Stimulated activated naive CD8-positive, alpha-beta T cell treated with anti-CD3 and anti-CD28 coated beads, Interleukin-15, Interleukin-2, amounts not matched to agents 100 ng/mL and 50 ng/mL, for 24 hours (primary cell): ENCODE measurements at regions not wholly inside any gene's neighbourhood (a gene's known extent, or its start where the extent isn't known, plus 50 kb on each side); places are given as distances from the start of the nearest gene placed in this dataset.

Experiments used
- H3K27ac Mint-ChIP-seq: one replicate; pipeline ENCODE4 v1.8.0; 2021; ENCODE audit warnings: mild to moderate bottlenecking, mixed read lengths
- H3K27me3 Mint-ChIP-seq: one replicate; pipeline ENCODE4 v1.8.0; 2021; ENCODE audit warnings: mixed read lengths
- H3K36me3 Mint-ChIP-seq: one replicate; pipeline ENCODE4 v1.8.0; 2021; ENCODE audit warnings: low read depth, mixed read lengths
- H3K4me1 Mint-ChIP-seq: one replicate; pipeline ENCODE4 v1.8.0; 2021; ENCODE audit warnings: low read depth, mixed read lengths
- H3K4me3 Mint-ChIP-seq: one replicate; pipeline ENCODE4 v1.8.0; 2021; ENCODE audit warnings: mild to moderate bottlenecking, mixed read lengths
- H3K9me3 Mint-ChIP-seq: one replicate; pipeline ENCODE4 v1.8.0; 2021; ENCODE audit warnings: mixed read lengths

DNA sequence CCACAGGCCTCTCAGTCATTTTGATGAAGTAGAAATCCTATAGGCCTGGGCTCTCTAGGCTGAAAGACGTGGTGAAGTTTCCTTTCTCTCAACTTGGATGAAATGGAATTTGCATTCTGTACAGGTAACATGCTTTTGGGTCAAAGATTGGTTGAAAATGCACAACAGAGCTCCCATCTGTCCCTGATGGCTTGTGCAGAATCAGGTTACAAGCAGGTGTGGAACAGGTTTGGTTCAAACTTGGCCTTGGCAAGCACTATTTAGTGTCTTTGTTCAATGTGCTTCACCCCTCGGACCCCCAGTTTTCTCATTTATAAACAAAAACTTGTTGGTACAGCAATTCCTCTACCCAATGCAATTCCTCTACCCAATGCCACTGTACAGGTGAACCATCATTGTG lies 1493.0 kb downstream of the AACS start:
- Mint-ChIP-seq H3K27me3 (no peaks in the 10 kb centered on the region), H3K36me3 (no peaks in the 10 kb centered on the region), H3K4me1 (no peaks in the 10 kb centered on the region), H3K4me3 (no peak overlapping the region), H3K27ac (no peak overlapping the region), H3K9me3 (peaks cover 12% of the 10 kb centered on the region)

DNA sequence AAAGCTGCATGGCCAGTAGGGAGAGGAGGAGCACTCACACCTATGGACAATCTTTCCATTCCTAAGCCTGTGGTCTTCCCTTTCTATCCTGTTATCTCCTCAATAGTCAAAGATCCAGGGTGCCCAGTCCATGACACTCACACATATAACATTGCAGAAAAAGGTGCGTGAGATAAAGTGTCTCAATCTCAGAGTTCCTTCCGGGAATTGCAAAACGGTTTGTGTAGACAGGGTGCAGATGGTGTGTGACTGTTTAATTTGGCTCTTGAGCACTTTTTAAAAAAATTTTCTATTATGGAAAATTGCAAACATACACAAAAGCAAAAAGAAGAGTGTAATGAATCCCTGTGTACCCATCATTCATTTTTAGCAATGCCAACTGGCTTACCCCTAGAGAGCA lies 1493.6 kb downstream of the AACS start:
- H3K9me3 Mint-ChIP-seq: peaks cover 12% of the 10 kb centered on the region
- H3K27me3 Mint-ChIP-seq: no peaks in the 10 kb centered on the region
- H3K4me3 Mint-ChIP-seq: no peak overlapping the region
- H3K27ac Mint-ChIP-seq: no peak overlapping the region
- H3K4me1 Mint-ChIP-seq: no peaks in the 10 kb centered on the region
- no peaks in the 10 kb centered on the region for H3K36me3 Mint-ChIP-seq

DNA sequence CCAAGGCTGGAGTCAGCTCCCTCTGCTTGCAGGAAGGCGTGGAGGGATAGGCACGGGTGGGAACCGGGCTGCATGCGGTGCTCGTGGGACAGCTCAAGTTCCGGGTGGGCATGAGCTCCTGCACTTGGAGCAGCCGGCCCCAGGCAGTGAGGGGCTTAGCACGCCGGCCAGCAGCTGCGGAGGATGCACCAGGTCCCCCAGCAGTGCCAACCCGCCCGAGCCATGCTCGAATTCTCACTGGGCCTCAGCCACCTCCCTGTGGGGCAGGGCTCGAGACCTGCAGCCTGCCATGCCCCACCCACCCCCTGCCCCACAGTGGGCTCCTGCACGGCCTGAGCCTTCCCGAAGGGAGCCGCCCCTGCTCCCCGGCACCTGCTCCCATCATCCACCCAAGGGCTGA lies 1501.8 kb downstream of the AACS start:
- Mint-ChIP-seq H3K4me1 (no peaks in the 10 kb centered on the region), H3K4me3 (no peak overlapping the region)

DNA sequence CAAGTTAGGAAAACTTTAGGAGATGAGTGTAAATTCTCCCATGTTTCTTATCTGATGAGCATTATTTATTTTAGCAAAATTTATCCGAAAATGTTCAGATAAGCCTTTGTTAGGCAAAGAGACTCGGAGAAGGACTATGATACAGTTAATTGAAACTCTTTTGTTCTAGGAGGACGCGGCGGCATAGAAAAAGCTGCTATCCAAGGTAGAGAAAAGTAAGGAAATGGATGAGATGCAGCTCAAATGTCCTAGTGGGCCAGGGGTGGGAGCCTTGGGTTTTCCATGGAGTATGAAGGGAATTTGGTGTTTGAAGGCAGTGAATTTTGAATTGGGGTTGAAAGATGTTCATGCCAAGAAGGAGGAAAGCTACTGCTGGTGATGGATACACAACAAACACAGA lies 1504.5 kb downstream of the AACS start:
- Mint-ChIP-seq H3K9me3 (no peaks in the 10 kb centered on the region), H3K36me3 (no peaks in the 10 kb centered on the region)

More for the DNA sequence above, 1501.8 kb downstream of the AACS start:
- Mint-ChIP-seq H3K27ac (no peak overlapping the region), H3K36me3 (no peaks in the 10 kb centered on the region), H3K27me3 (no peaks in the 10 kb centered on the region), H3K9me3 (no peaks in the 10 kb centered on the region)

DNA sequence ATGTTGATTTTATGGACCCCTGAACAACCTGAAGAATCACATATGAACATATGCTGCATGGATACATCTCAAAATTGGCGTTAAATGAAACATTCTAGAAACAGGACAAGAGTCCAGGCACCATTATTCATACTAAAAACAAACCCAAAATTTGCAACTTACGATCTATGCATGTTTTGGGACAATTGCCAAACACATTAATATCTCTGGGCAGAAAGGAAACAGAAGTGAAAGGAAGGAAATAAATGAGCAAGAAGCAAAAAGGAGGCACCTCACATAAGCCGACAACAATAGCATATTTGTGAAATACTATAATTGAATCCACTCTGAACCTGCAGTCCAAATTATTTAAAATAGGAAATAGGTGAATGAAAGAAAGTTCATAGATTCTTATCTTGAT lies 1505.3 kb downstream of the AACS start:
- Mint-ChIP-seq H3K27me3 (no peaks in the 10 kb centered on the region), H3K4me3 (no peak overlapping the region), H3K27ac (no peak overlapping the region), H3K9me3 (no peaks in the 10 kb centered on the region), H3K4me1 (no peaks in the 10 kb centered on the region), H3K36me3 (no peaks in the 10 kb centered on the region)

More for the DNA sequence above, 1504.5 kb downstream of the AACS start:
- Mint-ChIP-seq H3K4me3 (no peak overlapping the region), H3K4me1 (no peaks in the 10 kb centered on the region), H3K27ac (no peak overlapping the region), H3K27me3 (no peaks in the 10 kb centered on the region)

DNA sequence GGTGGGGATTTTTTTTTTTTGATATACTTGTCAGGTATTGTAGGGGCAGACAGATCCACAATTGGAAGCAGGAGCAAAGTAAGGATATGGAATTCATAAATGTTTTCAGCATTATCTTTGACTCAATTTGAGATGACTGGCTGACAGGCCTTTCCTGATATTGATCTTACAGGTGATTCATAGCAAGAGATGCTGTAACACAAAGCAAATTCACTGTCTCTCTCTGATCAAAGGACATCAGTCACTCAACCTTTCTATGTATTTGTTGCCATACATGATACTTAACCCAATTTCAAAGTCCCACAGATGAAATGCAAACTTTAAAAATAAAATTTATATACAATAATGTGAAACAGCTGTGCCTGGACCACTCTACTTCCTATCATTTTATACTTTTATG lies 1506.9 kb downstream of the AACS start:
- no peaks in the 10 kb centered on the region for H3K36me3 Mint-ChIP-seq
- no peaks in the 10 kb centered on the region for H3K27me3 Mint-ChIP-seq
- H3K4me3 Mint-ChIP-seq: no peak overlapping the region
- no peaks in the 10 kb centered on the region for H3K4me1 Mint-ChIP-seq
- H3K9me3 Mint-ChIP-seq: no peaks in the 10 kb centered on the region
- no peak overlapping the region for H3K27ac Mint-ChIP-seq

DNA sequence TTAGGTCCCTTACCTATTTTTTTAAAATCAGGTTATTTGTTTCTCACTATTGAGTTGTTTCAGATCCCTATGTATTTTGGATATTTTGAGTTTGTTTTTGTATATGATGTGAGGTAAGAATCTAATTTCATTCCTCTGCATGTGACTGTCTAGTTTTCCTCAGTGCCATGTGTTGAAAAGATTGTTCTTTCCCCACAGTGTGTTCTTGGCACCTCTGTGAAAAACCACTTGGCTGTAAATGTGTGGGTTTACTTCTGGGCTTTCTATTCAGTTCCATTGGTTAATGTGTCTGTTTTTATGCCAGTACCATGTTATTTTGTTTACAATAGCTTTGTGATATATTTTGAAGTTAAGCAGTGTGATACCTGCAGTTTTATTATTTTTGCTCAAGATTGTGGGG lies 1516.4 kb downstream of the AACS start:
- H3K36me3 Mint-ChIP-seq: no peaks in the 10 kb centered on the region
- H3K27me3 Mint-ChIP-seq: no peaks in the 10 kb centered on the region
- peaks cover 3% of the 10 kb centered on the region for H3K9me3 Mint-ChIP-seq

DNA sequence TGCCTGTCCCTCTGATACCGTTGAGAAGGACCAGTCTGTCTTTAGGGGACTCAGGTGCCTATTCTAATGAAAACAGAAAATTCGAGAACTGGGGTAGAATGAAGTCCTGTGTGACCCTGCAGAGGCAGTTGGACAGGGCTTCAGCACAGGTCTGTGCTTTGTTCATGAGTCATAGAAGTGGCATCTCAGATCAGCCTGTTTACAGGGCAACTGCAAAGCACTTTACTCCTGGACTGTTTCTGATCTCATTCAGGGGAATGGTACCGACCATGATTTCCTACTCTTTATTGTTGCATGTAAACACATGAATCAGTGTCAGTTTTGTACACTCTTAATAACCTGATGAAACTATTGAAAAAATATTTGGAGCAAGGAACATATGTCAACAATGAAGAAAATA lies 1517.0 kb downstream of the AACS start:
- Mint-ChIP-seq H3K27ac (no peak overlapping the region), H3K4me1 (no peaks in the 10 kb centered on the region), H3K27me3 (no peaks in the 10 kb centered on the region), H3K4me3 (no peak overlapping the region), H3K36me3 (no peaks in the 10 kb centered on the region), H3K9me3 (peaks cover 3% of the 10 kb centered on the region)

More for the DNA sequence above, 1516.4 kb downstream of the AACS start:
- Mint-ChIP-seq H3K4me3 (no peak overlapping the region), H3K27ac (no peak overlapping the region), H3K4me1 (no peaks in the 10 kb centered on the region)

DNA sequence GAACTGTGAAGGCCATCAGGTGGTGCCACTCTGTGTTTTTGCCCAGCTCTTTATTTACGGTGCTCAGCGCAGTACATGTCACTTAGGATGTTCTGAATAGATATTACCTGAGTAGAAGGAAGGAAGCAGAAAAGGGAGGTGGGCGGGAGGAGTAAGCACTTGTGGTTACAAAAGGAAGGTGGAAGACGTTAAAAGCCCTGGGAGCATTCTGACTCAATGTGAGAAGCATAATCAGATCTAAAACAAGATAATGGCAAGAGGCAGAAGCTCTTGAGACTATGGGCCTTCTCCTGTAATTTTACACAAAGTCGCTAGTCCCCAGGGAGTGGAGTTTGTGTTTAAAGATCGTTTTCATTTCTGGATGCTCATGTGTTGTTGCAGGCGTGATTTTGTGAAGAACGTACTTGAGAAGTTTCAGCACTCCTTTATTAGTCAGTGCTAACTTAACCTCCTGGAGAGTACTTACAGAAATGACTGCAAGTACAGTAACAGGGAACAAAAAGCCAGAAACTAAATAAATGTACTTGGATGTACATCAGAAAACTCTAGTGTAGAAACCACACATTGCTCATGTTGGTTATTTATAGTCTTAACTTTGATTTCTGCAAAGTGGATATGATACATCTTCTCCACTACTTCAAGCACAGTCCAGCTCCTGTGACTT lies 1523.5 kb downstream of the AACS start:
- Mint-ChIP-seq H3K27me3 (no peaks in the 10 kb centered on the region), H3K9me3 (peaks cover 8% of the 10 kb centered on the region), H3K36me3 (no peaks in the 10 kb centered on the region), H3K4me3 (no peak overlapping the region), H3K27ac (no peak overlapping the region), H3K4me1 (no peaks in the 10 kb centered on the region)

DNA sequence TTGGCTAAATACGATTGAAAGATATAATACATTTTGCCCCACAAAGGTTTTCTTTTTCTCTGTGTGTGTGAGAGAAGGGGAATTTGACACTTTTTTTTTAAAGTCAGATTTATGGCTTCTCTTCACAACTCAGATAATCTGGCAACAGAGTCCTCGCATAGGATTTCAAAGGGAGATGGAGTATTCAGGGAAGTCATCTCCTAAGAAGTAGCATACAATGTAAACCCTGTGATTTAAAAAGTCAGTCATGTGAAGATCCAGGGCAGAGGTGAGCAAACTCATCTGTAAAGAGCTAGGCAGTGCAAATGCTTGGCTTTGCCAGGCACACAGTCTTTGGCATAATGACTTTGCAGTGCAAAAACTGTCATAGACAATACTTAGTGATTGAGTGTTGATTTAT lies 1526.3 kb downstream of the AACS start:
- no peaks in the 10 kb centered on the region for H3K27me3 Mint-ChIP-seq
- H3K4me1 Mint-ChIP-seq: no peaks in the 10 kb centered on the region
- no peaks in the 10 kb centered on the region for H3K36me3 Mint-ChIP-seq
- no peak overlapping the region for H3K27ac Mint-ChIP-seq
- H3K4me3 Mint-ChIP-seq: no peak overlapping the region
- H3K9me3 Mint-ChIP-seq: peaks cover 4% of the 10 kb centered on the region

DNA sequence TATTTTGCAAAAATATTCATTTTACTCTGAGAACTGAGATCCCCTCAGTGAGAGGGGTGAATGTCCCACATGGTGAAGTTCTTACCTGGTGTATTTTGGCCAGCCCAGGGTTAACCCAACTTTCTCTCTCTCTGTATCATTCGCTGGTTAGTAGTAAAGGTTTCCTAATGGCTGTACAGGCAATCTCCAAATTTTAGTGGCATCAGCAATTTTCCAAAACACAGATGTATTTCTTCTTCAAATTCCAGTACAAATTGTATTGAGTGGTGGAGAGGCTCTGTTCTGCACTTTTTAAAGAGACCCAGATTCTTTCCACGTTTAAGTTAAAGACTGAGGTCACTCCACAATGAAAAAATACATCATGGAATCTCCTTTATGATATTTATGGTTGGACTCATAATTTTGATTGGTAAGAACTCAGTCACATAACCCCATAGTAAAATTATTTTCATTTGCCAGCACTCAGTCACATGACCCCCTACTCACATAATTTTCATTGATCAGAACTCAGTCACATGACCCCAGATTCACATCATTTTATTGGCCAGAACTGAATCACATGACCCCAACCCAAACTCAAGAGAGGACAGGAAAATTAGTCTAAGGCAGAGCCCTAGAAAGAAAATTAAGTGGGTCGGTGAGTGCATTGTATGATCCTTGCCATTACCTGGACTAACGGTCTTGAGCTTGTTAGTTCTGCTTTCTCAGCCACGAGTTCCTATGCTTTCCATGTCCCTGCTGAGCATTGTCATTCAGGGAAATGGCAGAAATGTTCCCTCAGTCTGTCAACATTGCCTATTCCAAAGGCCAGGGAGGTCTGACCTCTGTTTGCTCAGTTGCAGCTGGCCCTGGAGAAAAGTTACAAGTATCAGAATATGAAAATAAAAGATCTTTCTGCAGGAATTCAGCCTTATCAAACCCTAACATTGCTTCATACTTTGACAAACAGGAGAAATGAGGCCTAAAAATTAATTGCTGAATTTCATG lies 1536.2 kb downstream of the AACS start:
- Mint-ChIP-seq H3K4me3 (no peak overlapping the region), H3K27ac (no peak overlapping the region)

DNA sequence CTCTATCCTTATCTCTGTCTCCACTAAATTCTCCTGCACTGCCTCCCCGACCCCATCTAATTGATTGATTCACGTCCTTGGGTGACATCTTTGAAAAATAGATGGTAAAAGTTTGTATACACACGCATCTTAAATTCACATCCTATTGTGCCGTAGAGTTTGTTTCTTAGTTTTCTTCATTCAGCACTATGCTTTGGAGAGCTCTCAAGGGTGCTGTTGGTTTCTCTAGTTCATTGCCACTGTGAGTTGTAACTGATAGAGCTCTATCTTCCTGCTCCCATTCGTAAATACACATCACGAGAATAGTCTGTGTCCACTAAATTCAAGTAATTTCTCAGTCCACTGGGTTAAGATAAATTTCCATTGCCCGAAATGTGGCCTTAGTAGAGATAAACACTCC lies 1537.4 kb downstream of the AACS start:
- H3K36me3 Mint-ChIP-seq: no peaks in the 10 kb centered on the region
- H3K9me3 Mint-ChIP-seq: no peaks in the 10 kb centered on the region
- no peaks in the 10 kb centered on the region for H3K4me1 Mint-ChIP-seq
- H3K27ac Mint-ChIP-seq: no peak overlapping the region
- H3K4me3 Mint-ChIP-seq: no peak overlapping the region
- no peaks in the 10 kb centered on the region for H3K27me3 Mint-ChIP-seq

More for the DNA sequence above, 1536.2 kb downstream of the AACS start:
- no peaks in the 10 kb centered on the region for H3K27me3 Mint-ChIP-seq
- no peaks in the 10 kb centered on the region for H3K4me1 Mint-ChIP-seq
- H3K9me3 Mint-ChIP-seq: no peaks in the 10 kb centered on the region
- no peaks in the 10 kb centered on the region for H3K36me3 Mint-ChIP-seq

DNA sequence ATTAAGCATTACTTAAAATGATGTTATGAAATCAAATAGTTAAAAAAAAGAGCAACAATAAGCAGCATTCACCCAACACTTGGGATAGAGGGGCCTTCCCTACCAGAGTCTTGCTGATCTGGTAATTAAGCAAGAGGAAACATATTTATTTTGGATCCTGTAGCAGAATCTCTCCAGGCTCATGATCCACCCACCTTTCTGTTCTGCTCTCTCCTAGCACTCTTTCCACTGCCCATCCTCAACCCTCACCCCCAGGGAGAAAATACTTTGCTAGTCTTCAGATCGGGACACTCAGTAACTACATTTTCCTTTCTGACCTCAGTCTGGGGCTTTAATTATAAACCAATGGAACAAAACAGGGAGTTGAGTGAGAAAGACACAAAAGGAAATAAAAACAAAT lies 1541.9 kb downstream of the AACS start:
- H3K36me3 Mint-ChIP-seq: no peaks in the 10 kb centered on the region
- no peak overlapping the region for H3K4me3 Mint-ChIP-seq
- H3K27me3 Mint-ChIP-seq: no peaks in the 10 kb centered on the region
- no peaks in the 10 kb centered on the region for H3K4me1 Mint-ChIP-seq
- H3K9me3 Mint-ChIP-seq: peaks cover 4% of the 10 kb centered on the region
- H3K27ac Mint-ChIP-seq: no peak overlapping the region

DNA sequence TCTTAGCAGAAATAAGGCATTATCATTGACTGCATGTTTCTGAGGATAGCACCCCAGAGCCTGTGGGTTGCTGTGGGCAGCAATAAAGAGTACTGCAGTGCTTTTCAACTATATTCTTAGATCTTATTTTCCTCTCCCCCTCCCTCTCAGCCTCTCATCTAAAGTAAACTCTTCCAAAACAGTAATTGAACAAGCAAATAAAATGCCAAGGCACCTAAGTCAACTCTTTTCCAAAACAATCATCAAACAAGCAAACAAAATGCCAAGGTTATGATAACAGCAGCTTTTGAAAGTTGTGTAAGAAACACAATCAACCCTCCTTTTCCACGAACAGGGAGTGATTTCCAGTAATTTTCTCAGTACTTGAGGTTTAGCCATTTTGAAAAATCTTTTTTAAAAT lies 1542.6 kb downstream of the AACS start:
- H3K27ac Mint-ChIP-seq: no peak overlapping the region
- H3K4me3 Mint-ChIP-seq: no peak overlapping the region
- no peaks in the 10 kb centered on the region for H3K4me1 Mint-ChIP-seq
- peaks cover 9% of the 10 kb centered on the region for H3K9me3 Mint-ChIP-seq
- H3K27me3 Mint-ChIP-seq: no peaks in the 10 kb centered on the region
- H3K36me3 Mint-ChIP-seq: no peaks in the 10 kb centered on the region

DNA sequence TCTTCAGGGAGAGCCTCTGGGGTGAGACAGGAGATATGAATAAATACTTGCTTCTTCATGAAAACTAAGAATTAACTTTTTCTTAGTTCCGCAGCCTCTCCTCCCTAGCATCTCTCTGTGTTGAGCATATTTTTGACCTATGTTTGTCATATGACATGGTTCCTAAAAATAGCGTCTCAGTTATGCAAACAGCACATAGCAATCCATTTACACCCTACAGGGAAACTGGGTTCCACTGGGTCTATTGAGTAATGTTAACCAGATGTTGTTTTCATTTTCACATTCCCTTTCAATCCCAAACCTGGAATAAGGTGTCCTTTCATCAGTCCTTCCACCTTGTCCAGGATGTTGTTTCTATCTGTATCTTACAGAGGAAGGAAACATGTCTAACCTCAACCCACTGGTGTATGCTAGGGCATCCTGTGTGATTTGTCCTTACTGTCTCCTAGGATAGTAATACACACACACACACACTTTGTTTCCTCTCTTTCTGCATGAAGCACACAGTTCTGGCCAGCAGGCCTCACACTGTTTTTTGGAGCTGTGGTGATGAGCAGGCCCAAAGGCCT lies 1543.5 kb downstream of the AACS start:
- Mint-ChIP-seq H3K4me3 (no peak overlapping the region), H3K27ac (no peak overlapping the region), H3K9me3 (peaks cover 14% of the 10 kb centered on the region), H3K27me3 (no peaks in the 10 kb centered on the region), H3K4me1 (no peaks in the 10 kb centered on the region), H3K36me3 (no peaks in the 10 kb centered on the region)
